ENCODE measurements at regions not wholly inside any gene's neighbourhood (a gene's known extent, or its start where the extent isn't known, plus 50 kb on each side); places are given as distances from the start of the nearest gene placed in this dataset.

DNA sequence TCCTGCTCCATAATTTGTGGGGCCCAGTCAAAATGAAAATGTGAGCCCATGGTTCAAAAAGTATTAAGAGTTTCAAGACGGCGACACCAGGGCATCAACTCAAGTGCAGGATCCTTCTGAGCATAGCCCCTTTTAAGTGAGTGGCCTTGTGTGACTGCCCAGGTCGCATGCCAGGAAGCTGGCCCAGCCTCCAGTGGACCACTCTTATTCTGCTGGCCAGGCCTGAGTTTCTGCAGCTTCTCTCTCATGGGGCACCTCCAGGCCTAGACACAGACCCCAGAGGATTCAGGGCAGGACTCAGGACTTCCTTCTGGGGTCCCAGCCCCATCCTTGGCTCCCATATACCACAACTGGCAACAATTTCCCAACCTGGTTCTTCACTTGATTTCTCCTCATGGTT, 83.5 kb upstream of the HAAO start:
- FAIRE-seq = no peak
- no peaks in the 10 kb centered on the region for H3K4me1 ChIP-seq (ENCODE audit: control insufficient read depth, insufficient read depth, low read length)
- no TSS peak for BruUV-seq (replicated peaks)
- in situ Hi-C loops (cut with MboI) (no loop called here), intact Hi-C loops (cut with micrococcal nuclease; ENCODE audit: unreplicated experiment) (no loop called here)
- H2AFZ ChIP-seq (ENCODE audit: control insufficient read depth, low read depth, low read length) = no peak overlapping the region
- ATAC-seq = no peak
- no peaks in the 10 kb centered on the region for H4K20me1 ChIP-seq (ENCODE audit: control insufficient read depth, insufficient read depth)
- POLR2A ChIA-PET = no interaction called here
- CTCF ChIA-PET = no interaction called here
- H3K4me3 ChIP-seq = no peak overlapping the region
- H3K79me2 ChIP-seq (ENCODE audit: control insufficient read depth, insufficient read depth, low read length) = no peaks in the 10 kb centered on the region
- DNase-seq (ENCODE audit: low read depth, low spot score) = no peak
- no peak overlapping the region for H3K4me2 ChIP-seq (ENCODE audit: control insufficient read depth, insufficient read depth)
- no peaks in the 10 kb centered on the region for H3K9me3 ChIP-seq (replicated peaks; ENCODE audit: control insufficient read depth, insufficient read depth, low read length)
- H3K27me3 ChIP-seq (replicated peaks in 1 of 2; ENCODE audit: control insufficient read depth in 2 of 2, insufficient read depth in 2 of 2, low read length in 1 of 2) = no peaks in the 10 kb centered on the region
- H3K27ac ChIP-seq (ENCODE audit: control insufficient read depth, insufficient read depth) = no peak overlapping the region
- H3K9ac ChIP-seq (ENCODE audit: control insufficient read depth, insufficient read depth, low read length) = no peak overlapping the region
- RAD21 ChIA-PET (ENCODE audit: unreplicated experiment) = no interaction called here
- no peaks in the 10 kb centered on the region for H3K36me3 ChIP-seq (ENCODE audit: control insufficient read depth in 2 of 2, insufficient read depth in 2 of 2, low read length in 1 of 2)
- WGBS (ENCODE audit: insufficient coverage, insufficient replicate concordance, low lambda C conversion rate, missing lambda C conversion rate) = 61% methylated on average over 3 of the region's 3 CpGs
- TF ChIP-seq NR2F1 (conservative IDR thresholded peaks at IDR 0.05) = no peak
- TF ChIP-seq, protein P1, sequence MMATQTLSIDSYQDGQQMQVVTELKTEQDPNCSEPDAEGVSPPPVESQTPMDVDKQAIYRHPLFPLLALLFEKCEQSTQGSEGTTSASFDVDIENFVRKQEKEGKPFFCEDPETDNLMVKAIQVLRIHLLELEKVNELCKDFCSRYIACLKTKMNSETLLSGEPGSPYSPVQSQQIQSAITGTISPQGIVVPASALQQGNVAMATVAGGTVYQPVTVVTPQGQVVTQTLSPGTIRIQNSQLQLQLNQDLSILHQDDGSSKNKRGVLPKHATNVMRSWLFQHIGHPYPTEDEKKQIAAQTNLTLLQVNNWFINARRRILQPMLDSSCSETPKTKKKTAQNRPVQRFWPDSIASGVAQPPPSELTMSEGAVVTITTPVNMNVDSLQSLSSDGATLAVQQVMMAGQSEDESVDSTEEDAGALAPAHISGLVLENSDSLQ (IDR thresholded peaks at IDR 0.05) = no peak
- TF ChIP-seq STAT3 (IDR thresholded peaks at IDR 0.05; ENCODE audit: low read depth, low read length) = no peak
- TF ChIP-seq SREBF2 (IDR thresholded peaks at IDR 0.05; ENCODE audit: low read length) = no peak
- no peak for TF ChIP-seq JUND (IDR thresholded peaks at IDR 0.05; ENCODE audit: low read depth, low read length)
- TF ChIP-seq, protein P2, sequence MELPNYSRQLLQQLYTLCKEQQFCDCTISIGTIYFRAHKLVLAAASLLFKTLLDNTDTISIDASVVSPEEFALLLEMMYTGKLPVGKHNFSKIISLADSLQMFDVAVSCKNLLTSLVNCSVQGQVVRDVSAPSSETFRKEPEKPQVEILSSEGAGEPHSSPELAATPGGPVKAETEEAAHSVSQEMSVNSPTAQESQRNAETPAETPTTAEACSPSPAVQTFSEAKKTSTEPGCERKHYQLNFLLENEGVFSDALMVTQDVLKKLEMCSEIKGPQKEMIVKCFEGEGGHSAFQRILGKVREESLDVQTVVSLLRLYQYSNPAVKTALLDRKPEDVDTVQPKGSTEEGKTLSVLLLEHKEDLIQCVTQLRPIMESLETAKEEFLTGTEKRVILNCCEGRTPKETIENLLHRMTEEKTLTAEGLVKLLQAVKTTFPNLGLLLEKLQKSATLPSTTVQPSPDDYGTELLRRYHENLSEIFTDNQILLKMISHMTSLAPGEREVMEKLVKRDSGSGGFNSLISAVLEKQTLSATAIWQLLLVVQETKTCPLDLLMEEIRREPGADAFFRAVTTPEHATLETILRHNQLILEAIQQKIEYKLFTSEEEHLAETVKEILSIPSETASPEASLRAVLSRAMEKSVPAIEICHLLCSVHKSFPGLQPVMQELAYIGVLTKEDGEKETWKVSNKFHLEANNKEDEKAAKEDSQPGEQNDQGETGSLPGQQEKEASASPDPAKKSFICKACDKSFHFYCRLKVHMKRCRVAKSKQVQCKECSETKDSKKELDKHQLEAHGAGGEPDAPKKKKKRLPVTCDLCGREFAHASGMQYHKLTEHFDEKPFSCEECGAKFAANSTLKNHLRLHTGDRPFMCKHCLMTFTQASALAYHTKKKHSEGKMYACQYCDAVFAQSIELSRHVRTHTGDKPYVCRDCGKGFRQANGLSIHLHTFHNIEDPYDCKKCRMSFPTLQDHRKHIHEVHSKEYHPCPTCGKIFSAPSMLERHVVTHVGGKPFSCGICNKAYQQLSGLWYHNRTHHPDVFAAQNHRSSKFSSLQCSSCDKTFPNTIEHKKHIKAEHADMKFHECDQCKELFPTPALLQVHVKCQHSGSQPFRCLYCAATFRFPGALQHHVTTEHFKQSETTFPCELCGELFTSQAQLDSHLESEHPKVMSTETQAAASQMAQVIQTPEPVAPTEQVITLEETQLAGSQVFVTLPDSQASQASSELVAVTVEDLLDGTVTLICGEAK (IDR thresholded peaks at IDR 0.05; ENCODE audit: borderline replicate concordance) = no peak
- no peak for TF ChIP-seq PBX3 (IDR thresholded peaks at IDR 0.05; ENCODE audit: insufficient replicate concordance, low read depth, low read length)
- no peak for TF ChIP-seq GABPA (IDR thresholded peaks at IDR 0.05; ENCODE audit: low read depth)
- TF ChIP-seq NBN (IDR thresholded peaks at IDR 0.05) = no peak
- TF ChIP-seq, protein P3, sequence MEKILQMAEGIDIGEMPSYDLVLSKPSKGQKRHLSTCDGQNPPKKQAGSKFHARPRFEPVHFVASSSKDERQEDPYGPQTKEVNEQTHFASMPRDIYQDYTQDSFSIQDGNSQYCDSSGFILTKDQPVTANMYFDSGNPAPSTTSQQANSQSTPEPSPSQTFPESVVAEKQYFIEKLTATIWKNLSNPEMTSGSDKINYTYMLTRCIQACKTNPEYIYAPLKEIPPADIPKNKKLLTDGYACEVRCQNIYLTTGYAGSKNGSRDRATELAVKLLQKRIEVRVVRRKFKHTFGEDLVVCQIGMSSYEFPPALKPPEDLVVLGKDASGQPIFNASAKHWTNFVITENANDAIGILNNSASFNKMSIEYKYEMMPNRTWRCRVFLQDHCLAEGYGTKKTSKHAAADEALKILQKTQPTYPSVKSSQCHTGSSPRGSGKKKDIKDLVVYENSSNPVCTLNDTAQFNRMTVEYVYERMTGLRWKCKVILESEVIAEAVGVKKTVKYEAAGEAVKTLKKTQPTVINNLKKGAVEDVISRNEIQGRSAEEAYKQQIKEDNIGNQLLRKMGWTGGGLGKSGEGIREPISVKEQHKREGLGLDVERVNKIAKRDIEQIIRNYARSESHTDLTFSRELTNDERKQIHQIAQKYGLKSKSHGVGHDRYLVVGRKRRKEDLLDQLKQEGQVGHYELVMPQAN (conservative IDR thresholded peaks at IDR 0.05) = no peak
- SMC1A ChIA-PET (ENCODE audit: uncharacterized antibody, unreplicated experiment) = no interaction called here
